Large intestine (tissue), 3 donors: ENCODE measurements at regions not wholly inside any gene's neighbourhood (a gene's known extent, or its start where the extent isn't known, plus 50 kb on each side); places are given as distances from the start of the nearest gene placed in this dataset.

Source experiments
- DNase-seq, 2 donors: peaks; one replicate each; pipeline versions ENCODE4 v3.0.0 to v3.0.0-alpha.2; 2013
- H3K27ac ChIP-seq: one replicate; pipeline ENCODE4 v1.5.1; 2013; ENCODE audit warnings: low read length
- H3K27me3 ChIP-seq: 2 replicates; pipeline ENCODE4 v1.6.1; 2013; ENCODE audit warnings: low read length; ENCODE audit not compliant: control insufficient read depth, insufficient read depth
- H3K36me3 ChIP-seq: 2 replicates; pipeline ENCODE4 v1.6.1; 2013; ENCODE audit warnings: low read length; ENCODE audit not compliant: control insufficient read depth, insufficient read depth
- H3K4me1 ChIP-seq: one replicate; pipeline ENCODE4 v1.6.1; 2013; ENCODE audit warnings: low read length; ENCODE audit not compliant: control insufficient read depth, insufficient read depth
- H3K4me3 ChIP-seq: one replicate; pipeline ENCODE4 v1.5.1; 2013; ENCODE audit warnings: low read length
- H3K9me3 ChIP-seq: one replicate; pipeline ENCODE4 v1.6.1; 2013; ENCODE audit warnings: mild to moderate bottlenecking, low read depth, low read length, moderate library complexity; ENCODE audit not compliant: control insufficient read depth
- WGBS: methylation state at CpG from one replicate; pipeline ENCODE4 v1.1.5; 2013; ENCODE audit warnings: low lambda C conversion rate; ENCODE audit not compliant: insufficient coverage; 5-methylcytosine and 5-hydroxymethylcytosine counted together

GRCh38 chr7:98565103-98565502 lies 52.0 kb upstream of the NPTX2 start:
- no CpG with 5 or more reads among the region's 3 CpGs for WGBS
- no peak overlapping the region for H3K27ac ChIP-seq
- DNase-seq: no peak
- no peak overlapping the region for H3K4me3 ChIP-seq
- H3K4me1 ChIP-seq: no peaks in the 10 kb centered on the region
- peaks cover 5% of the 10 kb centered on the region for H3K27me3 ChIP-seq
- no peaks in the 10 kb centered on the region for H3K36me3 ChIP-seq
- no peaks in the 10 kb centered on the region for H3K9me3 ChIP-seq

- peaks cover 2% of the 10 kb centered on the region for H3K4me1 ChIP-seq
- WGBS: no CpG with 5 or more reads among the region's 5 CpGs
- H3K27ac ChIP-seq: no peak overlapping the region
- H3K9me3 ChIP-seq: no peaks in the 10 kb centered on the region
- no peaks in the 10 kb centered on the region for H3K27me3 ChIP-seq
- no peak for DNase-seq
- no peaks in the 10 kb centered on the region for H3K36me3 ChIP-seq
- no peak overlapping the region for H3K4me3 ChIP-seq
Observed at GRCh38 chr7:98562871-98563495, 54.1 kb upstream of the NPTX2 start.

GRCh38 chr7:98562381-98562823 lies 54.7 kb upstream of the NPTX2 start:
- Histone ChIP-seq H3K27ac (no peak overlapping the region), H3K27me3 (no peaks in the 10 kb centered on the region), H3K36me3 (no peaks in the 10 kb centered on the region), H3K4me3 (no peak overlapping the region), H3K4me1 (peaks cover 6% of the 10 kb centered on the region), H3K9me3 (no peaks in the 10 kb centered on the region)
- DNase-seq: no peak

DNA sequence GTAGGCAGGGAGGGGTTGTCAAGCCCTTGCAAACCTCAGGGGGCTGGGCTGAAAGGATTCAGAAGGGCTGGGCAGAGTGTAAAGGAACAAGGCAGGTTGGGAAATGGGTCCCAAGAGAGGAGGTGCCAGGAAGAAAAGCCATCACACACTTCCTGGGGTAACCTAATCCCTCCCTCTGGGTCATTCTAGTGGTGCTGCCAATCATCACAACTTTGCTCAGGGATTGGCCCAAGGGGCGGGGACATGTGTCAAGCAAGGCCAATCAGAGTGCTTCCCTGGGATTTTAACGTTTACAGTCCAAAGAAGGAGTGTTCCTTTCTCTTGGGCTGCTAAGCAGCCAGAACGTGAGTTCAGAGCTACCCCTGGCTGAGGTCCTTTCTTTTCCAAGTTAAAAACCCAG lies 57.1 kb upstream of the NPTX2 start:
- no CpG with 5 or more reads among the region's 3 CpGs for WGBS
- H3K27me3 ChIP-seq: no peaks in the 10 kb centered on the region
- peaks cover 20% of the 10 kb centered on the region for H3K4me1 ChIP-seq
- H3K36me3 ChIP-seq: no peaks in the 10 kb centered on the region
- no peak for DNase-seq
- no peaks in the 10 kb centered on the region for H3K9me3 ChIP-seq
- no peak overlapping the region for H3K4me3 ChIP-seq
- H3K27ac ChIP-seq: no peak overlapping the region

DNA sequence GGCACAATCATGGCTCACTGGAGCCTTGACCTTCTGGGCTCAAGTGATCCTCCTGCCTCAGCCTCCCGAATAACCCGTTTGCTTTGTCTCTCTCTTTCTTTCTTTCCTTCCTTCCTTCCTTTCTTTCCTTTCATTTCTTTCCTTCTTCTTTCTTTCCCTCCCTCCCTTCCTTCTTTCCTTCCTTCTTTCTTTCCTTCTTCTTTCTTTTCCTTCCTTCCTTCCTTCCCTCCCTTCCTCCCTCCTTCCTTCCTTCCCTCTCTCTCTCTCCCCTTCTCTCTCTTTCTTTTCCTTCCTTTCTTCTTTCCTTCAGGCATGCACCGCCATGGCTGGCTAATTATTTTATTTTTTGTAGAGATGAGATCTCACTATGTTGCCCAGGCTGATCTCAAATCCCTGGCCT lies 57.9 kb upstream of the NPTX2 start:
- no peaks in the 10 kb centered on the region for H3K36me3 ChIP-seq
- WGBS: 100% methylated on average over 3 of the region's 3 CpGs
- no peak overlapping the region for H3K4me3 ChIP-seq
- DNase-seq: no peak
- no peaks in the 10 kb centered on the region for H3K27me3 ChIP-seq
- H3K9me3 ChIP-seq: no peaks in the 10 kb centered on the region
- peaks cover 20% of the 10 kb centered on the region for H3K4me1 ChIP-seq
- H3K27ac ChIP-seq: no peak overlapping the region

DNA sequence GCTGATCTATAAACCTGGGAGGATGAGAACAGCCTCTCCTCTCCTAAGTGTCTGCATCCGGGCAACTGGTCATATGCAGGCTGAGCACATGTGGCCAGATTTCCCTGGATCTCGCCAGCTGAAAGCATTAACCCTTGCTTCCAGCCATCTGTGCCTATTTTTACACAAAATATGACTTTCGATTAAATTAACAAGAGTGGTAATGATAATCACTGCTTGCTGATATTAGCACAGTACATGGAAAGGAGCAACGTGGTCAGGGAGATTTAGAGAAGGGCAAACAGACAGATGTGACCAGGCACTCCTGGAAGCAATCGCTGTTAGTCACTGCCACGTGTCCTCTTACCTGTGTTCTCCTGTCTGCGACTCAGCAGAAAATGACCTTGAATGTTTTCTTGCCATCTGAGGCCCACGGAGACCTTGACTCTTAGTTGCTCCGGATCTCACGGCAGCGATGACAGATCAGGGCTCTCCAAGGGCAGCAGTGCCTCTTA lies 59.5 kb upstream of the NPTX2 start:
- Histone ChIP-seq H3K27me3 (no peaks in the 10 kb centered on the region), H3K4me3 (no peak overlapping the region), H3K9me3 (peaks cover 4% of the 10 kb centered on the region), H3K27ac (peak overlapping the region; percentile 81), H3K36me3 (no peaks in the 10 kb centered on the region), H3K4me1 (peaks cover 20% of the 10 kb centered on the region)
- WGBS: no CpG with 5 or more reads among the region's 11 CpGs
- DNase-seq: peak; percentile 69 to 74

DNA sequence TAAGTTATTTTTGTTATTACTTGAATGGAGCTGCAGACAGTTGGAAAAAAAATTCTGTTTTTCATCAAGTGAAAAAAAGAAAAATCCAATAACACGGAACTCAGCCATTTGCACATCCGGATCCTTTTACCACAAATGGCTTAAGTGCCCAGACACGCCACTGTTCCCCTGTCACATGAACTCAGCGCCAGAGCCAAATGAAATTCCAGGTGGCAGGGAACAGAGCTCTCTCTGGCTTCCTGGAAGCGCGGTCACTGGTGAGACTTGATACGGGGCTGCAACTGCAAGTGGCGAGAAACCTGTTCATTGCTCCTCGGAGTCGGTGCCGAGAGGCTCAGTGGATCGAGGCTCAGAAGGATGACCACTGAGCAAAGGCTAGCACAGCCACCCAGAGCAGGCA lies 60.8 kb upstream of the NPTX2 start:
- H3K9me3 ChIP-seq: peaks cover 8% of the 10 kb centered on the region
- no peaks in the 10 kb centered on the region for H3K27me3 ChIP-seq
- H3K27ac ChIP-seq: peak overlapping the region; percentile 45
- H3K36me3 ChIP-seq: no peaks in the 10 kb centered on the region
- no CpG with 5 or more reads among the region's 12 CpGs for whole genome bisulfite sequencing
- DNase-seq: no peak
- H3K4me3 ChIP-seq: no peak overlapping the region
- peaks cover 22% of the 10 kb centered on the region for H3K4me1 ChIP-seq

DNA sequence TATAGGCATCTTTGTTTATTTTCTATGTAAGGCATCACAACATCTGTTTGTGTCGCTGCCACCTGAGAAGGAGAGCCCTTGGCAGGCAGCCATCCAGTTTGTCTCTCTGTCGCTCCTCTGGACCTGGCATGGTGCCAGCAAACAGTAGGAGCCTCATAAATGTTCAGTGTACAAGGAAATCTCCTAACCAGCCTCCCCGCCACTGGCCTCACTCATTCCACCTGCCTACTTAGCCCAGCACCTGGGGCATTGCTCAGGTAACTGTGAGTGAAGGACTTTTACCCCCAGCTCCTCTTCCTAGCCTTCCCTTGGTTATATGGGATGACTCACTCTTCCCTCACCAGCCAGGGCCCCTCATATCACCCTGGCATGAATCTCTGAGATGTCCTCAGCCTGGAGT lies 61.7 kb upstream of the NPTX2 start:
- Histone ChIP-seq H3K27me3 (no peaks in the 10 kb centered on the region), H3K9me3 (peaks cover 8% of the 10 kb centered on the region), H3K4me1 (peaks cover 26% of the 10 kb centered on the region), H3K36me3 (no peaks in the 10 kb centered on the region), H3K4me3 (no peak overlapping the region), H3K27ac (peak overlapping the region; percentile 45)
- DNase-seq: peak; percentile 76 to 82
- no CpG with 5 or more reads among the region's 3 CpGs for WGBS

DNA sequence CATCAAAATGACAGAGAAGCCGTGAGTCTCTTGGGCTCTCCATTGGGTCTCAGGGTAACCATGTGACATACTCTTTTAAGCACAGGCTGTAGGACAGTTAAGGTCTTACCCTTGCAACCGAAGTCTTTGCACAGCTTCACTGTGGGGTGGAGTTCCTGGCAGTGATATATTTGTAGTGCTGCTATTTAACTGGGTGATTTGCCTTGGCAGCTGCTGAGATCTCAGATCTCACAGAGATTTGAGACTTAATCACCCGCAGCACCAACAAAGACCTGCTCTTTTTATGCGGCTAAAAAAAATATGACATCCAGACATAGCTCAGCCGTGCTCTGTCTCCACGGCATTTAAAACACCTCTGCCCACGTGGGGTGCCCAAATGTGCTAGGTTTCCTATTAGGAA lies 63.4 kb upstream of the NPTX2 start:
- no CpG with 5 or more reads among the region's 7 CpGs for WGBS
- Histone ChIP-seq H3K4me1 (peaks cover 26% of the 10 kb centered on the region), H3K4me3 (no peak overlapping the region), H3K27ac (no peak overlapping the region), H3K9me3 (peaks cover 8% of the 10 kb centered on the region), H3K27me3 (peaks cover 3% of the 10 kb centered on the region), H3K36me3 (no peaks in the 10 kb centered on the region)
- no peak for DNase-seq

GRCh38 chr7:98551611-98552273 lies 65.3 kb upstream of the NPTX2 start:
- peaks cover 3% of the 10 kb centered on the region for H3K27me3 ChIP-seq
- WGBS: no CpG with 5 or more reads among the region's 9 CpGs
- peaks cover 8% of the 10 kb centered on the region for H3K9me3 ChIP-seq
- H3K36me3 ChIP-seq: no peaks in the 10 kb centered on the region
- DNase-seq: peak; percentile 33 to 62
- no peak overlapping the region for H3K4me3 ChIP-seq
- H3K4me1 ChIP-seq: peaks cover 15% of the 10 kb centered on the region
- H3K27ac ChIP-seq: peak overlapping the region; percentile 61

- no peak for DNase-seq
- no peaks in the 10 kb centered on the region for H3K36me3 ChIP-seq
- H3K27me3 ChIP-seq: peaks cover 3% of the 10 kb centered on the region
- no CpG with 5 or more reads among the region's 6 CpGs for WGBS
- H3K9me3 ChIP-seq: peaks cover 8% of the 10 kb centered on the region
- no peak overlapping the region for H3K27ac ChIP-seq
- peaks cover 5% of the 10 kb centered on the region for H3K4me1 ChIP-seq
- H3K4me3 ChIP-seq: no peak overlapping the region
Observed at GRCh38 chr7:98548971-98549370, 68.1 kb upstream of the NPTX2 start.
